CD4-positive, alpha-beta T cell treated with Interleukin-1 beta for 1 hour (primary cell): ENCODE measurements at regions not wholly inside any gene's neighbourhood (a gene's known extent, or its start where the extent isn't known, plus 50 kb on each side); places are given as distances from the start of the nearest gene placed in this dataset.

ENCODE experiments used
- DNase-seq, 2 donors: peaks; one replicate each; pipeline ENCODE4 v3.0.0-alpha.2; 2020 to 2022

GRCh38 chr2:67462738-67463496 lies 65.8 kb downstream of the ETAA1 start:
- no peak for DNase-seq

DNA sequence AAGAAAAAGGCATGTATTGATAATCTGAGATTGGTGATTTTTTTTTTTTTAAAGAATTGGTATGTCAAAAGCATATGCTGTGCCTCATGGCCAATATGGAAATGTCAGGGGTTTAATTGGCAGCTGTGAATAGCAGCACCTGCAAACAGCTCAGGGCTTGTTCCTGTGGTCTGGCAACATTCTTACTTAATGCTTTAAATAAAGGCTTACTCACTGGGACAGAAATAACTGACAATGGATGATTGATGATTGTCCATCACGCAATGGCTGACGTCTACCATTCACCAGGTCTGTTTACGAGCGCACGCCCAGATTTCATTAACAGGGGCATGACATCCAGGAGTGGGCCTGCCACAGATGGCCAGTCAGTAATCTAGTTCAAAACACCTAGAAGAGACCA lies 66.7 kb downstream of the ETAA1 start:
- no peak for DNase-seq

DNA sequence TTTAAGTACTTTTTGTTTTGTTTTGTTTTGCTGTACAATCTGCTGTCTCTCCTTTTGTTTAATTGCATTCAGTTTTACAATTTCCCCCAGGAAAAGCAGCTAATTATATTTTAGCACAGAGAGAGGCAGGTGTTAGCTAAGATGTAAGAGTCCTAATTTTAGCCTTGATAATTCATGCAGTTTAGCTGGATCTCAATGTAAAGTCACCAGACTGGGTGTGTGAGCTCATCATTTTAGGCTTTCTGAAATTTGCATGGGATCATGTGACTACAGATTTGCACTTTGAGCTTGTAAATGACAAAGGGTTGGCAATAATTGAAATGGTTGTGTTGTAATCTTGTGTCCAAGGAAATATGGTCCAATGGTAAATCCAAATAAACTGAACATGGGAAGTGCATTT lies 68.5 kb downstream of the ETAA1 start:
- DNase-seq, result no peak

DNA sequence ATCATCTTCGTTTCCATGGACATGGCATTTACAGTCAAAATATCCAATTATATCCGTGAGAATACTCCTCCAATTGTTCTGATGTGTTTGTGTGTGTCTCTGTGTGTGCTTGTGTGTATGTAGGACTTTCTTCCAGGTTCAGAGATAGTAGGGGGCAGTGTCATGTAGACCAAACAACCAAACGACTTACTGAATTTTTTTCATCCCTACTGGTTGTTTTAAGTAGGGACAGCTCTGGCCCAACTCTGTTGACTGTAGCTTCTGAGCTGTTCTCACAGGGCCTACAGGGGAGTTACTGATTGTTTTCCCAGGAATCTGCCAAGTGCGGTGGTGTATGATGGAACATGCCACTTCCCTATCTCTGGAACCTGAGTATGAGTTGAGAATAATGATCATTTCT lies 69.6 kb downstream of the ETAA1 start:
- no peak for DNase-seq

DNA sequence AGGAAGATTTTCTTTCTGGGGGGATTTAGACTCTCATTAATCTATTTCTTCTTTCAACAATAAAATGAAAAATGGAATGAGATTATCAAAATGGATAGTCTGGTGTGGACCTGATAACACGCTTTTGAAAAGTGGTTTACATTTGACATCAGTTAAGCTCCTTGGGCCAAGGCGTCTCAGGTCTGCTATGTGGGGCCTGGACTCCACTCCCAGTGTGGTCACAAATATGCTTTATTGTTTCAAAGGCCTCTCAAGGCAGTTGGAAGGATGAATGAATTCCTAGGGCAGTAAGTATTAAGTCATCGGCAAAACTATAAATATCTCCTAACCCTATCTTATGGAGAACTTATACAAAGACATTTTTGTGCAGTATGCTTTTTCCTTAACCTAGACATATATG lies 74.5 kb downstream of the ETAA1 start:
- no peak for DNase-seq

DNA sequence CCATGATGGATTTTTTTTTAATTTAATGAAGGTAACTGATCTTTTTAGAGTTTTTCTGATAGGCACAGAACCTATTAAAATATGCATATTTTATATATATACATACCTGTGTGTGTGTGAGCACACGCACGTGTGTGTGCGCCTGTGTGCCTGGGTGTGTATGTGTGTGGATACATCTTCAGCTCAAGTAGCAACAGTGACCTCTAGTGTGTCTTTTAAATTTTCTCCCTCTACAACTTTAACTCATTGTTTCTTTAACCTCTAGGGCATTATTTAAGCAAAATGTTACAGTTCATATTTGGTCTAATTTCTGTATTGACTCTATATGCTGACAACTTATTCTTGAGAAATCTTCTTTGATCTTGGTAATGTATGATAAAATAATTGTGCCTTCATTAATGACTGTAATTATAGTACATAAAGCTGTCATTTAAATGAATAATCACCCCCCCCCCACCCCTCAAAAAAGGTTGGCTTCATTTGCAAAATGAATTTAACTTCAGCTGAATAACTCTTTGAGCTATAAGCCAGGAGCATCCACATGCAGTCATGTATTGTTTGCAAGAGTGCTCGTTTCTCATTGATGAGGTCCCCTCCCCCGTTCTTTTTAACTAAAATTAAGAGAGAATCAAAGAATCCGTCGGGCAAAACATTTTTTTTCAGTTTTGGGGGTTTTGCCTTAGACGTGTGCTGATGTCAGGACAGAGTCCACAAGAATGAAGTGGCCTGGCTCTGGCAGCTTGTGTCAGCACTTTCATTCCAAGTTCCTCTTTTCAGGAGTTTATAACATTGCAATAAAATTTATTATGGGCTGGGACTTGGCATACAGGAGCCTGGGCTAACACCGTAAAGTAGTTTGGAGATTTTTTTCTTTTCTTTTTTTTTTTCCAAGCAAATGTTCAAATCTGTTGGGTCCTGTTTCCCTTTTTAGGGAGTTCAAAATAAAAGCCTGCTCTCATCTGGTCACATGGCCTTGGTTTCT lies 80.0 kb downstream of the ETAA1 start:
- DNase-seq, result no peak

DNA sequence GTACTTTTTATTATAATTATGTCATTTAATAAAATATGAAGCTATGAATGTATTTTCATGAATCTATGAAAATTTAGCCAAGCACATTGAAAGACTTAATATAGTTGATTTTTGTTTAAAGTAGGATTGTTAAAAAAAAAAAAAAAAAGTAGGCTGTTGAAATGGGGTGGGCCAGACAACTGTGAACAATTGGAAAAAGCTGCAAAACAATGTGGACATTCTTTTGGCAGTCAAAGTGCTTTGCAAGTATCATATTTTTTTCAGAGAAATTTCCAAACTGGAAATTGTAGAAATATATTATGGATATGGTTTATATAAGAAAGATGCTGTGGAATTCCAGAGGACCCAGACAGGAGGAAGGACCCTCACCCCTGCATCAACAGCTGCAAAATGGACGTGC lies 82.1 kb downstream of the ETAA1 start:
- DNase-seq, result no peak

DNA sequence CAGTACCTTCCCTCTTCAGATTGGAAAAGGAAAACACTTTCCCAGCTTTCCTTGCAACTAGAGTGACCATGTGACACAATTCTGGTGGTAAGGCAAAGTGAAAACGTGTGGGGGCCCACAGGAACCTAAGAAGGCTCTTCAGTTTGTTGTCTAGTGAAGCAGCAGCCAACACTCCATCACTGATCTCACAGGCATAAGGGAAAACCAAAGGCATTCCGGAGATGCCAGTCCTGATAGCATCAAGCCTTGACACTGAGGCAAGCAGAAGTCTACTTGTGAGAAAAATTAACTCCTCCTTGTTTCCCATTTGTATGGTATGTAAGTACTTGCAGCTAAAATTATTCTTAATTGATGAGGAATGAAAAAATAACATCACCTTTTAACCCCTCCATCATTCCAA lies 88.3 kb downstream of the ETAA1 start:
- DNase-seq, result no peak

- no peak for DNase-seq
Observed at GRCh38 chr2:67486041-67486796, 89.1 kb downstream of the ETAA1 start.

DNA sequence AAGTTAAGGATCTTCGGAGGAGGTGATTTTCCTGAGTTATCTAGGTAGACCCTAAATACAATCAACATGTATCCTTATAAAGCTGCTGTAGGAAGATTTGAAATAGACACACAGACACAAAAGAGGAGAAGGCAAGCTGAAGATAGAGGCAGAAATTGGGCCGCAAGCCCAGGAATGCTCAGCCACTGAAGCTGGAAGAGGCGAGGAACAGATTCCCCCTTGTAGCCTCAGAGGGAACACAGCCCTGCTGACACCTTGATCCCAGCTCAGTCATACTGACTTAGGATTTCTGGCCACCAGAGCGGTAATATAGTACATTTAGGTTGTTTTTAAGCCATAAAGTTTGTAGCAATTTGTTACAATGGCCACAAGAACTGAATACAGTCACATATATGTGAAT lies 90.9 kb downstream of the ETAA1 start:
- DNase-seq, result no peak

DNA sequence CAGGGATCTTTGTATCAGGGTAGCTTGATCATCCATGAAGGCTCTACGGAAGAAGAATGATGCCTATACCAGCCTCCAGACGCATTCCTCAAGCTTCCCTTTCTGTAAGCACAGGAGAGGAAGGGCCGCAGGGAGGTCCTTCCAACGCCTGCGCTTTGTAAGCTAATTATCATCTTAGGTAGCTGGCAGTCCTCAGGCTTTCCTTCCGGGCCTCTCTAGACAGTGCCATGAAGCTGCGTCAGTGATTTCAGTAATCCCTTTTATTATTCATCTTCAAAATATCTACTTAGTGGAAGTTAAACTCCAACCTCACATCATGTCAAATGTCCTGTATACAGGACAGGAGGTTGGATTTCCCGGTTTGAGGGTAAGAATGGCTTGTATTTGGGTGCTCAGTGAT lies 92.3 kb downstream of the ETAA1 start:
- DNase-seq, result no peak

DNA sequence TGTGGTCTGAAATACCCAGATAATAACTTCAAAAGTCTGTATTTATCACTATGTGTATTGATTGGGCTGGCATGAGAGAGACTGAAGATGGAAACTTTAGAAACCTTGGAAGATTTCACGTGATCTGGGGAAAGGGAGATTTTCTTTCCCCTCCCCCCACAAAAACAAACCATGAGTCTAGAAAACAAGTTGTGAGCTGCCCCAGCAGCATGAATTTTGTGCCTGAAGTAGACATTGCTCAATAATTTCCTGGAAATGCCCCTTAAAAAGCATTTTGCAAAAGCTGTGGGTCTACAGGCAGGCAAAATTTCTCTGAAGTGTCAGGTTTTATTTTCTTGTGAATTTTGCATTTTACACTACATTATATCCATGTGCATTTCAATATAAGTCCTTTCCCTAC lies 101.8 kb downstream of the ETAA1 start:
- no peak for DNase-seq

GRCh38 chr2:67499989-67500388 lies 102.9 kb downstream of the ETAA1 start:
- DNase-seq, result no peak

GRCh38 chr2:67500541-67500940 lies 103.4 kb downstream of the ETAA1 start:
- no peak for DNase-seq

- DNase-seq, result no peak
Observed at GRCh38 chr2:67502346-67503065, 105.4 kb downstream of the ETAA1 start.

DNA sequence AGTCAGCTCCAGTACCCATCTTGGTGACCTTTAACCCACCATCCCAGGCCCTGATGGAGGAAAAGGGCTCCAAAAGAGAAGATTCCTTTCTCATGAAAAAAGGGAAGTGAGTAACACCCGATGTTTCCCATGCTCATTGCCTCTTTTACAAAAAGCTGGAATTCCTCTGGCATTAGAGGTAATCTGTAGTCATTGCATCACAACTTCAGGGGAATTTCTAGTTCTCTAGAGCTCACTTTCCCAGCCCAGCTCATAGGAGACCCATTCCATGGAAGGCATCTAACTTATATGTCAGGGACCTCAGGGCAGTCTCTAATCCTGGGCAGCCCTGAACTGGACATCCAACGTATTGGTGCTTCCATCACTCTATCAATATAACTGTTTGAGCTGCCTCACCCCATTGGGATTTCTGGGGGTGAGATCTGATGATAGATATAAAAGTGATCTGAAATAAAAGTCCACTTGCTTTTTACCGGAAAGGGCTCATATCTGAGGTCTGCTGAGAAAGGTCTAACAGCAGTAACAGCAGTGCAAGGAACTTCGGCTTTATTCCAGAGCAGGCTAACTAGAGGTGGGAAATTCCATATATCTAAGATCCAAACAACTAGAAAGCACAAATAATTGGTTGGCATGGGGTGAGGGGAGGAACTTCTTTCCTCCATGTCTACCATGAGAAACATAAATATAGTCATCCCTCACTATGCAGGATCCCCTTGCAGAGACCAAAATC lies 106.1 kb downstream of the ETAA1 start:
- no peak for DNase-seq

- DNase-seq, result no peak
Observed at GRCh38 chr2:67510745-67511144, 113.6 kb downstream of the ETAA1 start.

GRCh38 chr2:67514515-67514914 lies 117.4 kb downstream of the ETAA1 start:
- DNase-seq, result no peak

- DNase-seq, result no peak
Observed at GRCh38 chr2:67515056-67515455, 117.9 kb downstream of the ETAA1 start.

- DNase-seq, result no peak
Observed at GRCh38 chr2:67515538-67515937, 118.4 kb downstream of the ETAA1 start.

GRCh38 chr2:67516362-67516761 lies 119.2 kb downstream of the ETAA1 start:
- no peak for DNase-seq
